Gastroesophageal sphincter (tissue), 3 donors: ENCODE measurements at regions not wholly inside any gene's neighbourhood (a gene's known extent, or its start where the extent isn't known, plus 50 kb on each side); places are given as distances from the start of the nearest gene placed in this dataset.

ENCODE experiments used
- CTCF ChIP-seq, 4 experiments: fragments of 200-600 bp in 2 of 4; fragments of 450-650 bp in 2 of 4; sonication (generic) in 1 of 4; IDR thresholded peaks; one replicate each; pipeline ENCODE4 v1.5.1; 2017 to 2019; ENCODE audit warnings: antibody characterized with exemption in 4 of 4, mild to moderate bottlenecking in 2 of 4, moderate library complexity in 2 of 4
- EP300 ChIP-seq: sonication (generic); formaldehyde crosslinking; IDR thresholded peaks from one replicate; pipeline ENCODE4 v1.6.1; 2017; ENCODE audit warnings: antibody characterized with exemption, mild to moderate bottlenecking

GRCh38 chr4:115418635-115419396, 305.4 kb upstream of the NDST4 start:
- TF ChIP-seq CTCF (IDR thresholded peaks at IDR 0.05) (no peak), EP300 (no peak)
